ENCODE measurements at regions not wholly inside any gene's neighbourhood (a gene's known extent, or its start where the extent isn't known, plus 50 kb on each side); places are given as distances from the start of the nearest gene placed in this dataset.

- Histone ChIP-seq H3K36me3 (ENCODE audit: control insufficient read depth, insufficient read depth, low read length) (no peaks in the 10 kb centered on the region), H3K4me3 (ENCODE audit: extremely low read depth, insufficient read depth, low read length, poor library complexity, severe bottlenecking) (no peak overlapping the region), H3K27ac (ENCODE audit: low read depth, low read length, severe bottlenecking) (no peak overlapping the region), H3K9me3 (ENCODE audit: control insufficient read depth, low read length) (no peaks in the 10 kb centered on the region), H3K4me1 (ENCODE audit: control insufficient read depth, insufficient read depth, low read length, poor library complexity, severe bottlenecking) (no peaks in the 10 kb centered on the region)
- WGBS, 2 experiments (ENCODE audit: insufficient coverage in 2 of 2), result 92 to 100% methylated on average over 1 to 2 of the region's 4 CpGs
Observed at GRCh38 chr16:13768471-13768870, 151.5 kb upstream of the ERCC4 start.

GRCh38 chr16:13770436-13770835 lies 149.5 kb upstream of the ERCC4 start:
- Histone ChIP-seq H3K36me3 (ENCODE audit: control insufficient read depth, insufficient read depth, low read length) (no peaks in the 10 kb centered on the region), H3K4me3 (ENCODE audit: extremely low read depth, insufficient read depth, low read length, poor library complexity, severe bottlenecking) (no peak overlapping the region), H3K27ac (ENCODE audit: low read depth, low read length, severe bottlenecking) (no peak overlapping the region), H3K9me3 (ENCODE audit: control insufficient read depth, low read length) (no peaks in the 10 kb centered on the region), H3K4me1 (ENCODE audit: control insufficient read depth, insufficient read depth, low read length, poor library complexity, severe bottlenecking) (no peaks in the 10 kb centered on the region)
- WGBS, 2 experiments (ENCODE audit: insufficient coverage in 2 of 2), result 89 to 98% methylated on average over 5 of the region's 5 CpGs

- H3K9me3 ChIP-seq (ENCODE audit: control insufficient read depth, low read length), result no peaks in the 10 kb centered on the region
- no peak overlapping the region for H3K27ac ChIP-seq (ENCODE audit: low read depth, low read length, severe bottlenecking)
- H3K36me3 ChIP-seq (ENCODE audit: control insufficient read depth, insufficient read depth, low read length), result no peaks in the 10 kb centered on the region
- H3K4me3 ChIP-seq (ENCODE audit: extremely low read depth, insufficient read depth, low read length, poor library complexity, severe bottlenecking), result no peak overlapping the region
- no peaks in the 10 kb centered on the region for H3K4me1 ChIP-seq (ENCODE audit: control insufficient read depth, insufficient read depth, low read length, poor library complexity, severe bottlenecking)
- no CpG with 5 or more reads among the region's 1 CpG for WGBS, 2 experiments (ENCODE audit: insufficient coverage in 2 of 2)
Observed at GRCh38 chr16:13772782-13773181, 147.2 kb upstream of the ERCC4 start.

DNA sequence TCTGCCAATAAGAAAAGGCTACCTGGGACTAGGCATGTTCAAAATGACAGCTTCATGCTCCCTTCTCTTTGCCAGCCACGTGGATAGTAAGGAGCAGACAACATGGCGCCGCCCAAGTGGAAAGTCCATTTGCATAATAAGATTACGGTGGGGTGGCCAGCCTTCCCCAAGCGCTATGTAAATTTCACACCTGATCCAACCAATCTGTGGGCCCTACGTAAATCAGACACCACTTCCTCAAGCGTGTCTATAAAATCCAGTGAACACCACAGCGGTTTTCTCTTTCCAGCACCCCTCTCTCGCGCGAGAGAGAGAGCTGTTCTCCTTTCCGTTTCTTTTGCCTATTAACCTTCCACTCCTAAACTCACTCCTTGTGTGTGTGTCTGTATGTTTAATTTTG lies 140.3 kb upstream of the ERCC4 start:
- 83 to 95% methylated on average over 8 of the region's 12 CpGs for WGBS, 2 experiments (ENCODE audit: insufficient coverage in 2 of 2)
- H3K27ac ChIP-seq (ENCODE audit: low read depth, low read length, severe bottlenecking), result no peak overlapping the region
- H3K4me1 ChIP-seq (ENCODE audit: control insufficient read depth, insufficient read depth, low read length, poor library complexity, severe bottlenecking), result no peaks in the 10 kb centered on the region
- no peaks in the 10 kb centered on the region for H3K36me3 ChIP-seq (ENCODE audit: control insufficient read depth, insufficient read depth, low read length)
- H3K4me3 ChIP-seq (ENCODE audit: extremely low read depth, insufficient read depth, low read length, poor library complexity, severe bottlenecking), result no peak overlapping the region
- H3K9me3 ChIP-seq (ENCODE audit: control insufficient read depth, low read length), result no peaks in the 10 kb centered on the region

- no peaks in the 10 kb centered on the region for H3K9me3 ChIP-seq (ENCODE audit: control insufficient read depth, low read length)
- no peaks in the 10 kb centered on the region for H3K36me3 ChIP-seq (ENCODE audit: control insufficient read depth, insufficient read depth, low read length)
- WGBS, 2 experiments (ENCODE audit: insufficient coverage in 2 of 2), result 49 to 67% methylated on average over 5 to 7 of the region's 7 CpGs
- no peak overlapping the region for H3K27ac ChIP-seq (ENCODE audit: low read depth, low read length, severe bottlenecking)
- no peak overlapping the region for H3K4me3 ChIP-seq (ENCODE audit: extremely low read depth, insufficient read depth, low read length, poor library complexity, severe bottlenecking)
- H3K4me1 ChIP-seq (ENCODE audit: control insufficient read depth, insufficient read depth, low read length, poor library complexity, severe bottlenecking), result no peaks in the 10 kb centered on the region
Observed at GRCh38 chr16:13780406-13781168, 139.4 kb upstream of the ERCC4 start.

DNA sequence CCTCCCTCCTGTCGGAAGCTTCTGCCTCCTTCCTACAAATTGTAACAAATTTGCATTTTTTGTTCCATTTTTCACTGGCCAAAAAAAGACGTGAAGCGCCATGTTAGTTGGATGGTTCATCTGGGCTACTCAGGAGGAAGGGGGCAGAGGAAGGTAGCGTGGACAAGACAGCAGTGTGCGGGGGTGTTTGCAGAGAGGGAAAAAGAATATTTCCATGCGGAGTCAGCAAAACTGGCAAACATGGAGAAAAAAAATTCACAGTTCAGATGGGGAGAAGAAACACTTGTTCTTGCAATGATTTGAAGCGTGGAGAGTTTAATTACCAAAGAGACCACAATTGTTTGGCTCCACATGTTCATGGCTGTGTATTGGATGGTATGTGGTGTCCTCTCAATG lies 138.8 kb upstream of the ERCC4 start:
- no peak overlapping the region for H3K27ac ChIP-seq (ENCODE audit: low read depth, low read length, severe bottlenecking)
- WGBS, 2 experiments (ENCODE audit: insufficient coverage in 2 of 2), result 90 to 97% methylated on average over 6 to 7 of the region's 7 CpGs
- H3K9me3 ChIP-seq (ENCODE audit: control insufficient read depth, low read length), result no peaks in the 10 kb centered on the region
- no peak overlapping the region for H3K4me3 ChIP-seq (ENCODE audit: extremely low read depth, insufficient read depth, low read length, poor library complexity, severe bottlenecking)
- H3K4me1 ChIP-seq (ENCODE audit: control insufficient read depth, insufficient read depth, low read length, poor library complexity, severe bottlenecking), result no peaks in the 10 kb centered on the region
- H3K36me3 ChIP-seq (ENCODE audit: control insufficient read depth, insufficient read depth, low read length), result no peaks in the 10 kb centered on the region

DNA sequence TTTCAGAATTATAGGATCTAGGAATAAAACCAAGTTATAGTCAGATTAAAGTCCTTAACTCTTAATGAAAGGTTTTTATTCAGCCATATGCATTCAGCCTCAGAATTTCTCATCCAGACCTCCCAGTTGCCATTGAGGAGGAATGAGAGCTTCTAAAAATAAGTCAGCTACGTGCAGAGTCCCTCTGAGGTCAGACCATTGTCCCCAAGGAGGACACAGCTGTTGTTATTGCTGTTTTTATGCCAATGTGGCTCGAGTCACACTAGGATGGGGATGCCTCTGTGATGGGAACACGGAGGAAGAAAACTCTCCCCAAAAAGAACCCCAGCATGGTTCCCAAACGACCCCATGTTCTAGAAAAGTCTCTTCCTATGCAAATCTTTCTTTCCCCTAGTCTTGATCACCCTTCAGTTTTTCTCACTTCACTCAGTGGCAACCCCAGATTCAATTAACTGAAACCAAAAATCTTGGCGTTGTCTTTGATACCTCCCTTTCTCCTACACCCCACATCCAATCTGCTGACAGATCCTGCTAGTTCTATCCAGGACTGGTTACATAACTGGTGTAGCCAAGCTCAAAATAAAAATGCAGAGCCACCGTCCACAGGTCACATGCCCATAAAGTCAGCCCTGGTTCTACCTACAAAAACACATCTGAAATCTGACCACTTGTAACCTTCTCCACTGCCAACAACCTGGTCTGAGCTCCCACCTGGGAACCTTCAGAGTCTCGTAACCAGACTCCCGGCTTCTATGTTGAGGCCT lies 138.2 kb upstream of the ERCC4 start:
- Histone ChIP-seq H3K27ac (ENCODE audit: low read depth, low read length, severe bottlenecking) (no peak overlapping the region), H3K9me3 (ENCODE audit: control insufficient read depth, low read length) (no peaks in the 10 kb centered on the region), H3K4me3 (ENCODE audit: extremely low read depth, insufficient read depth, low read length, poor library complexity, severe bottlenecking) (no peak overlapping the region), H3K36me3 (ENCODE audit: control insufficient read depth, insufficient read depth, low read length) (no peaks in the 10 kb centered on the region), H3K4me1 (ENCODE audit: control insufficient read depth, insufficient read depth, low read length, poor library complexity, severe bottlenecking) (no peaks in the 10 kb centered on the region)
- 70 to 100% methylated on average over 5 to 8 of the region's 8 CpGs for WGBS, 2 experiments (ENCODE audit: insufficient coverage in 2 of 2)

- Histone ChIP-seq H3K4me3 (ENCODE audit: extremely low read depth, insufficient read depth, low read length, poor library complexity, severe bottlenecking) (no peak overlapping the region), H3K9me3 (ENCODE audit: control insufficient read depth, low read length) (peaks cover 7% of the 10 kb centered on the region), H3K27ac (ENCODE audit: low read depth, low read length, severe bottlenecking) (no peak overlapping the region), H3K36me3 (ENCODE audit: control insufficient read depth, insufficient read depth, low read length) (no peaks in the 10 kb centered on the region), H3K4me1 (ENCODE audit: control insufficient read depth, insufficient read depth, low read length, poor library complexity, severe bottlenecking) (no peaks in the 10 kb centered on the region)
- WGBS, 2 experiments (ENCODE audit: insufficient coverage in 2 of 2), result 100% methylated on average over 2 of the region's 4 CpGs; no CpG with 5 or more reads in 1 of the 2 experiments
Observed at GRCh38 chr16:13791095-13791494, 128.9 kb upstream of the ERCC4 start.

- H3K36me3 ChIP-seq (ENCODE audit: control insufficient read depth, insufficient read depth, low read length), result no peaks in the 10 kb centered on the region
- H3K4me1 ChIP-seq (ENCODE audit: control insufficient read depth, insufficient read depth, low read length, poor library complexity, severe bottlenecking), result no peaks in the 10 kb centered on the region
- WGBS, 2 experiments (ENCODE audit: insufficient coverage in 2 of 2), result 48 to 50% methylated on average over 2 to 3 of the region's 3 CpGs
- no peak overlapping the region for H3K4me3 ChIP-seq (ENCODE audit: extremely low read depth, insufficient read depth, low read length, poor library complexity, severe bottlenecking)
- H3K27ac ChIP-seq (ENCODE audit: low read depth, low read length, severe bottlenecking), result no peak overlapping the region
- peaks cover 7% of the 10 kb centered on the region for H3K9me3 ChIP-seq (ENCODE audit: control insufficient read depth, low read length)
Observed at GRCh38 chr16:13793841-13794409, 126.0 kb upstream of the ERCC4 start.

GRCh38 chr16:13795131-13795530 lies 124.8 kb upstream of the ERCC4 start:
- Histone ChIP-seq H3K9me3 (ENCODE audit: control insufficient read depth, low read length) (peaks cover 7% of the 10 kb centered on the region), H3K36me3 (ENCODE audit: control insufficient read depth, insufficient read depth, low read length) (no peaks in the 10 kb centered on the region), H3K4me1 (ENCODE audit: control insufficient read depth, insufficient read depth, low read length, poor library complexity, severe bottlenecking) (no peaks in the 10 kb centered on the region), H3K4me3 (ENCODE audit: extremely low read depth, insufficient read depth, low read length, poor library complexity, severe bottlenecking) (no peak overlapping the region), H3K27ac (ENCODE audit: low read depth, low read length, severe bottlenecking) (no peak overlapping the region)
- 80 to 91% methylated on average over 1 to 3 of the region's 3 CpGs for WGBS, 2 experiments (ENCODE audit: insufficient coverage in 2 of 2)

- no peaks in the 10 kb centered on the region for H3K36me3 ChIP-seq (ENCODE audit: control insufficient read depth, insufficient read depth, low read length)
- H3K4me1 ChIP-seq (ENCODE audit: control insufficient read depth, insufficient read depth, low read length, poor library complexity, severe bottlenecking), result no peaks in the 10 kb centered on the region
- H3K9me3 ChIP-seq (ENCODE audit: control insufficient read depth, low read length), result no peaks in the 10 kb centered on the region
- no peak overlapping the region for H3K4me3 ChIP-seq (ENCODE audit: extremely low read depth, insufficient read depth, low read length, poor library complexity, severe bottlenecking)
- H3K27ac ChIP-seq (ENCODE audit: low read depth, low read length, severe bottlenecking), result no peak overlapping the region
Observed at GRCh38 chr16:13797718-13798117, 122.2 kb upstream of the ERCC4 start.
